Uterus (tissue), 3 donors: ENCODE measurements at regions not wholly inside any gene's neighbourhood (a gene's known extent, or its start where the extent isn't known, plus 50 kb on each side); places are given as distances from the start of the nearest gene placed in this dataset.

ENCODE experiments used
- DNase-seq, 2 donors: peaks; one replicate each; pipeline ENCODE4 v3.0.0-alpha.2; 2019 to 2020
- H3K27ac ChIP-seq, 2 donors: fragments of 200-600 bp; sonication (generic); 1 replicate in 1 of 2; 2 replicates in 1 of 2; pipeline ENCODE4 v1.5.1; 2016 to 2018
- H3K27me3 ChIP-seq, 2 donors: fragments of 200-600 bp; sonication (generic); one replicate each; pipeline ENCODE4 v1.5.1; 2018 to 2019; ENCODE audit warnings: control low read depth in 1 of 2
- H3K36me3 ChIP-seq, 2 donors: fragments of 200-600 bp; sonication (generic); one replicate each; pipeline ENCODE4 v1.5.1; 2019; ENCODE audit warnings: control low read depth in 1 of 2
- H3K4me1 ChIP-seq, 2 donors: fragments of 200-600 bp; sonication (generic); one replicate each; pipeline ENCODE4 v1.5.1; 2018 to 2019; ENCODE audit warnings: control low read depth in 1 of 2
- H3K4me3 ChIP-seq, 2 donors: fragments of 200-600 bp; sonication (generic); 1 replicate in 1 of 2; 2 replicates in 1 of 2; pipeline ENCODE4 v1.5.1; 2018 to 2019; ENCODE audit warnings: mild to moderate bottlenecking in 1 of 2
- H3K9me3 ChIP-seq, 2 donors: fragments of 200-600 bp; sonication (generic); one replicate each; pipeline ENCODE4 v1.5.1; 2019; ENCODE audit warnings: control low read depth in 1 of 2
- POLR2A ChIP-seq, 2 donors: fragments of 450-650 bp; IDR thresholded peaks; one replicate each; pipeline ENCODE4 v1.6.1; 2016; ENCODE audit warnings: antibody characterized with exemption in 2 of 2, mild to moderate bottlenecking in 1 of 2, moderate library complexity in 1 of 2
- intact Hi-C: fragments of 100-400 bp; cut with DNase I; formaldehyde crosslinking; loops from one replicate; pipeline ENCODE4 v1.15.1; 2023; ENCODE audit warnings: low total_unique reads
- TF ChIP-seq, protein P1 (sequence below), 4 experiments: fragments of 200-600 bp in 2 of 4; fragments of 450-650 bp in 2 of 4; sonication (generic) in 2 of 4; IDR thresholded peaks; one replicate each; pipeline ENCODE4 v1.5.1; 2016 to 2019; ENCODE audit warnings: antibody characterized with exemption in 4 of 4, mild to moderate bottlenecking in 2 of 4, moderate library complexity in 1 of 4
- donor health status: DM: yes; HTN: yes; CAD: no.

DNA sequence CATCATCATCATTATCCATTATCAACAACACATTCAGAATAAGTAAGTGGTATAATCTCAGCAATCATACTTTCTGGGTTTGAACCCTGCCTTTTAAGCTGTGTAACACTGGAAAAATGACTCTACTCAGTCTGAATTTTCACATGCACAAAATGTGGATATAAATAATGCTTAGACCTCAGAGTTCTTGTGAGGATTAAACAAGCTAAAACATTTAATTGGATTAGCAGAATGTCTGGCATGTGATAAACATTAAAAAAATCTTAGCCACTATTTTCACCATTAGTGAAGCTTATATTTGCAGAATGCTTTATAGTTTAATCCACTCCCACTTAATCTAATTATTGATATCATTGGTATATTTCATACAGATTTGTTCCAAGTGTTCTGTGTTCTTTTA, 412.3 kb downstream of the RFC3 start:
- DNase-seq: no peak

DNA sequence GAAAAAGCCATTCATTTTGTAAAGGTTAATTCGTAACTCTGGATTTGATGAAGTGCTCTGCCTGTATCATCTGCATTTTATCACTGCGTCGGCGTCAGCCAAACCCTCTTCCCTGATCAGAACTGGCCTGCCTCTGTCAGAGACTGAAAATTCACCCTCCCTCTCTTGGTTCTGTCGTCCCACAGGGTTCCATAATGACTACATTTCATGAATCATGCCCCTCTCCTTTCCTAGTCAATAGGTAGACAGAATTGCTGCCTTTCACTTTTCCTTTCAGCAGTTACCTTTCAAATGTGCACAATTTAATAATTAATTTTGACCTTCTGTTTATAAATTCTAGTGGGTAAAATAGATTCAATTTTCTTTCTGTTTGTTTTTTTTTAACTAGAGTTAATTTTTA, 423.4 kb downstream of the RFC3 start:
- Histone ChIP-seq H3K4me3 (no peak overlapping the region), H3K4me1 (no peaks in the 10 kb centered on the region), H3K27me3 (no peaks in the 10 kb centered on the region), H3K9me3 (peaks cover 0 to 5% of the 10 kb centered on the region in 2 donors), H3K27ac (no peak overlapping the region), H3K36me3 (no peaks in the 10 kb centered on the region)
- intact Hi-C loops: no loop called here
- DNase-seq: no peak
- TF ChIP-seq POLR2A (IDR thresholded peaks at IDR 0.05): no peak
- TF ChIP-seq, protein P1, sequence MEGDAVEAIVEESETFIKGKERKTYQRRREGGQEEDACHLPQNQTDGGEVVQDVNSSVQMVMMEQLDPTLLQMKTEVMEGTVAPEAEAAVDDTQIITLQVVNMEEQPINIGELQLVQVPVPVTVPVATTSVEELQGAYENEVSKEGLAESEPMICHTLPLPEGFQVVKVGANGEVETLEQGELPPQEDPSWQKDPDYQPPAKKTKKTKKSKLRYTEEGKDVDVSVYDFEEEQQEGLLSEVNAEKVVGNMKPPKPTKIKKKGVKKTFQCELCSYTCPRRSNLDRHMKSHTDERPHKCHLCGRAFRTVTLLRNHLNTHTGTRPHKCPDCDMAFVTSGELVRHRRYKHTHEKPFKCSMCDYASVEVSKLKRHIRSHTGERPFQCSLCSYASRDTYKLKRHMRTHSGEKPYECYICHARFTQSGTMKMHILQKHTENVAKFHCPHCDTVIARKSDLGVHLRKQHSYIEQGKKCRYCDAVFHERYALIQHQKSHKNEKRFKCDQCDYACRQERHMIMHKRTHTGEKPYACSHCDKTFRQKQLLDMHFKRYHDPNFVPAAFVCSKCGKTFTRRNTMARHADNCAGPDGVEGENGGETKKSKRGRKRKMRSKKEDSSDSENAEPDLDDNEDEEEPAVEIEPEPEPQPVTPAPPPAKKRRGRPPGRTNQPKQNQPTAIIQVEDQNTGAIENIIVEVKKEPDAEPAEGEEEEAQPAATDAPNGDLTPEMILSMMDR (IDR thresholded peaks at IDR 0.05): no peak

More for the DNA sequence above, 412.3 kb downstream of the RFC3 start:
- H3K4me1 ChIP-seq: no peaks in the 10 kb centered on the region
- no peaks in the 10 kb centered on the region for H3K27me3 ChIP-seq
- H3K36me3 ChIP-seq: no peaks in the 10 kb centered on the region
- TF ChIP-seq, protein P1 (IDR thresholded peaks at IDR 0.05): no peak
- TF ChIP-seq POLR2A (IDR thresholded peaks at IDR 0.05): no peak
- intact Hi-C loops: no loop called here
- H3K27ac ChIP-seq: no peak overlapping the region
- H3K4me3 ChIP-seq: no peak overlapping the region
- H3K9me3 ChIP-seq: peaks cover 0 to 17% of the 10 kb centered on the region in 2 donors

DNA sequence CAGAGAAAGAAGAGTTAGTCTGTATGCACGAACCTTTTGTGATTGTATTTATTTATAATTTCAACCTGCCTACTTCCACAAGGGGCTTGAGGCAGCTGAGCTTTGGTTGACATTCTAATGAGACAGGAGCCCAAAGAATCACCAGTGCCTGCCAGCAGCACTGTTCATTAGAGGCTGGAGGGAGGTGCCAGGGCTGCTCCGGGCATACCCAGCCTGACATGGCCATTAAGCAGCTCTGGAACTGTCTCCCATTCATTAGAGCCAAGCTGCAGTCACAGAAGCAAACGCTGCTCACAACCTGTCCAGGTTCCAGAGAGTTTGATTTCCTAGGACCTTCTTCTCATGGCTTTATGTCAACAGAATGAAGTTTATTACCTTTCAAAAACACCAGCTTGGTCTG, 425.5 kb downstream of the RFC3 start:
- Histone ChIP-seq H3K4me1 (no peaks in the 10 kb centered on the region), H3K27me3 (no peaks in the 10 kb centered on the region), H3K4me3 (no peak overlapping the region), H3K36me3 (no peaks in the 10 kb centered on the region), H3K9me3 (peaks cover 0 to 5% of the 10 kb centered on the region in 2 donors), H3K27ac (no peak overlapping the region)
- TF ChIP-seq POLR2A (IDR thresholded peaks at IDR 0.05): no peak
- TF ChIP-seq, protein P1 (IDR thresholded peaks at IDR 0.05): no peak
- no peak for DNase-seq
- intact Hi-C loops: no loop called here

DNA sequence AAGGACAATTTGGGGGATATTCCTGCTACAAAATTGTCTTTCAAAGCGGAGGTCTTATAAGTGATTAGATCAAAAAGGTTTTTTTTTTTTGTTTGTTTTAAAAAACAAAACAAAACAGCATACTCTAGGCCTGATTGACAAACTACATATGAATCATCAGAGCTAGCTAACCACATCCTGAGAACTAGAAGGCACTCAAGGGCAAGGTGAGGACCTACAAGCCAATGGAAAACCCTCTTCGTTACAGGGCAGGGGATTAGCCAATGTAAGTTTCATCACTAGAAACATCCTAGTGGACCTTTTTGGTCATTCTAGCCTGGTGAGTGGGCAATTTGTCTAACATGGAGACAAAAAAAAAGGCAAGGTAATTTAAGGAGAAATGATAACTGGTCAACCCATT, 428.6 kb downstream of the RFC3 start:
- Histone ChIP-seq H3K4me3 (no peak overlapping the region), H3K27ac (no peak overlapping the region), H3K27me3 (no peaks in the 10 kb centered on the region), H3K36me3 (no peaks in the 10 kb centered on the region), H3K9me3 (no peaks in the 10 kb centered on the region), H3K4me1 (no peaks in the 10 kb centered on the region)
- intact Hi-C loops: no loop called here
- DNase-seq: no peak
- TF ChIP-seq POLR2A (IDR thresholded peaks at IDR 0.05): no peak
- TF ChIP-seq, protein P1 (IDR thresholded peaks at IDR 0.05): no peak

DNA sequence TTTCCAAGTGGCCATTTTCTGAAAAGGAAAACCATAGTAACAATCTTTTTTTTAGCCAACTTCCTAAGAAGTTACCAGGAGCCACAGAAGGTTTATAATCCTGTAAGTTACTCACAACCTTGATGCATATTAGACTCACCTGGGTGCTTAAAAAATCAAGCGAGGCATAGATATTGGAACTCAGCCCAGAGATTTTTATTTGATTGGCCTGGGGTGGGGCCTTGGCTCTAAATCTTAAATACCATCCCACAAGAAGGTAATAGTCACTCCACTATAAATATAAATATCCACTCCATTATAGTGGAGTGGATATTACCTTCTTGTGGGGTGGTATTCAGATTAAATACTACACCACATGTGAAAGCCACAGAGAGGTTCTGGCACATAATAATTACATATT, 429.6 kb downstream of the RFC3 start:
- Histone ChIP-seq H3K36me3 (no peaks in the 10 kb centered on the region), H3K27me3 (no peaks in the 10 kb centered on the region), H3K4me1 (no peaks in the 10 kb centered on the region), H3K27ac (no peak overlapping the region), H3K4me3 (no peak overlapping the region), H3K9me3 (no peaks in the 10 kb centered on the region)
- no peak for DNase-seq
- no peak for TF ChIP-seq POLR2A (IDR thresholded peaks at IDR 0.05)
- TF ChIP-seq, protein P1 (IDR thresholded peaks at IDR 0.05): no peak
- intact Hi-C loops: no loop called here
